K562 (cell line): ENCODE measurements at regions not wholly inside any gene's neighbourhood (a gene's known extent, or its start where the extent isn't known, plus 50 kb on each side); places are given as distances from the start of the nearest gene placed in this dataset.

Experiments used
- ATF4 ChIP-seq: fragments of 450-650 bp; formaldehyde crosslinking; IDR thresholded peaks from 2 replicates; pipeline ENCODE4 v1.4.0; 2022; ENCODE audit warnings: mild to moderate bottlenecking, moderate library complexity
- BRD4 ChIP-seq: fragments of 200-600 bp; sonication (generic); IDR thresholded peaks from 2 replicates; pipeline ENCODE4 v1.6.1; 2017; ENCODE audit warnings: inconsistent platforms
- BRF1 ChIP-seq: IDR thresholded peaks from 3 replicates; pipeline ENCODE4 v1.6.1; 2011; ENCODE audit warnings: borderline replicate concordance, mild to moderate bottlenecking; ENCODE audit not compliant: insufficient read length; ENCODE audit errors: extremely low read depth
- DIDO1 ChIP-seq: fragments of 450-650 bp; IDR thresholded peaks from 2 replicates; pipeline ENCODE4 v1.6.1; 2016; ENCODE audit warnings: low read depth, missing biosample characterization, missing genetic modification characterization
- HMG20A ChIP-seq: fragments of 450-650 bp; formaldehyde crosslinking; conservative IDR thresholded peaks from 2 replicates; pipeline ENCODE4 v1.4.0; 2020; ENCODE audit warnings: mild to moderate bottlenecking, mixed read lengths
- NCOA6 ChIP-seq: fragments of 450-650 bp; IDR thresholded peaks from 2 replicates; pipeline ENCODE4 v1.6.1; 2017; ENCODE audit warnings: mild to moderate bottlenecking
- NR0B1 ChIP-seq: fragments of 450-650 bp; IDR thresholded peaks from one replicate; pipeline ENCODE4 v1.6.1; 2018; ENCODE audit warnings: mild to moderate bottlenecking, moderate library complexity; ENCODE audit not compliant: partially characterized antibody
- NR2C1 ChIP-seq, 2 experiments: fragments of 450-650 bp; IDR thresholded peaks; 2 replicates each; pipeline ENCODE4 v1.6.1; 2017; ENCODE audit warnings: mild to moderate bottlenecking in 2 of 2, antibody characterized with exemption in 1 of 2, inconsistent platforms in 1 of 2, missing compliant biosample characterization in 1 of 2, missing genetic modification characterization in 1 of 2
- NR3C1 ChIP-seq: sonication (generic); formaldehyde crosslinking; IDR thresholded peaks from 2 replicates; pipeline ENCODE4 v1.8.1; 2022; ENCODE audit warnings: missing genetic modification reagents
- RREB1 ChIP-seq: fragments of 250-450 bp; sonication (Bioruptor Pico); IDR thresholded peaks from 2 replicates; pipeline ENCODE4 v1.4.0; 2020
- SMARCA5 ChIP-seq: fragments of 450-650 bp; IDR thresholded peaks from 2 replicates; pipeline ENCODE4 v1.6.1; 2016
- STAG1 ChIP-seq: sonication (generic); formaldehyde crosslinking; IDR thresholded peaks from 2 replicates; pipeline ENCODE4 v1.5.0; 2020; ENCODE audit warnings: missing genetic modification reagents, borderline replicate concordance
- SUPT5H ChIP-seq: fragments of 450-650 bp; IDR thresholded peaks from 2 replicates; pipeline ENCODE4 v1.6.1; 2016
- TFAM ChIP-seq: fragments of 250-450 bp; sonication (Bioruptor Pico); conservative IDR thresholded peaks from 2 replicates; pipeline ENCODE4 v1.5.0; 2021; ENCODE audit warnings: mild to moderate bottlenecking, moderate library complexity
- TRIM28 ChIP-seq: fragments of 450-650 bp; IDR thresholded peaks from 2 replicates; pipeline ENCODE4 v1.6.1; 2017
- XRCC3 ChIP-seq: fragments of 450-650 bp; IDR thresholded peaks from 2 replicates; pipeline ENCODE4 v1.6.1; 2017; ENCODE audit warnings: mild to moderate bottlenecking, moderate library complexity
- YY1 ChIP-seq, 3 experiments: IDR thresholded peaks; 2 replicates each; pipeline ENCODE4 v1.6.1; 2011; ENCODE audit warnings: low read length in 2 of 3, mild to moderate bottlenecking in 2 of 3, moderate library complexity in 2 of 3, borderline replicate concordance in 1 of 3, control low read depth in 1 of 3, low read depth in 1 of 3; ENCODE audit not compliant: insufficient read depth in 3 of 3, insufficient replicate concordance in 2 of 3, control insufficient read depth in 1 of 3, insufficient read length in 1 of 3; ENCODE audit errors: extremely low read depth in 1 of 3
- ZNF282 ChIP-seq: sonication (generic); formaldehyde crosslinking; IDR thresholded peaks from 2 replicates; pipeline ENCODE4 v1.8.1; 2023; ENCODE audit warnings: missing genetic modification reagents
- ZNF316 ChIP-seq: fragments of 450-650 bp; IDR thresholded peaks from 2 replicates; pipeline ENCODE4 v1.6.1; 2016
- ZNF41 ChIP-seq: fragments of 250-450 bp; sonication (Bioruptor Pico); conservative IDR thresholded peaks from 2 replicates; pipeline ENCODE4 v1.4.0; 2020; ENCODE audit warnings: mild to moderate bottlenecking
- ZNF76 ChIP-seq: fragments of 250-450 bp; sonication (Bioruptor Pico); IDR thresholded peaks from 2 replicates; pipeline ENCODE4 v1.4.0; 2020; ENCODE audit warnings: mild to moderate bottlenecking, moderate library complexity, borderline replicate concordance
- ZNF780A ChIP-seq: fragments of 250-450 bp; sonication (Bioruptor Pico); IDR thresholded peaks from 2 replicates; pipeline ENCODE4 v1.5.0; 2021; ENCODE audit warnings: mild to moderate bottlenecking
- ZNF830 ChIP-seq: fragments of 250-450 bp; sonication (Bioruptor Pico); IDR thresholded peaks from 2 replicates; pipeline ENCODE4 v1.5.0; 2021; ENCODE audit warnings: mild to moderate bottlenecking

GRCh38 chr18:22557168-22557941 lies 139.6 kb upstream of the CTAGE1 start (continued):
- TF ChIP-seq RREB1 (CRISPR knock-in tag) (no peak), BRD4 (no peak), ZNF282 (CRISPR knock-in tag) (no peak), TRIM28 (no peak), YY1 (IDR thresholded peaks at IDR 0.05; ENCODE audit: borderline replicate concordance in 1 of 3, control insufficient read depth in 1 of 3, extremely low read depth in 1 of 3, insufficient read depth in 3 of 3, insufficient read length in 1 of 3, insufficient replicate concordance in 2 of 3, low read depth in 1 of 3, low read length in 2 of 3) (peak in 1 of 3 experiments; percentile 49), HMG20A (CRISPR knock-in tag) (no peak), TFAM (no peak), SMARCA5 (no peak), ATF4 (CRISPR knock-in tag) (no peak), DIDO1 (tag) (no peak), STAG1 (CRISPR knock-in tag) (no peak), ZNF76 (CRISPR knock-in tag) (no peak), ZNF830 (CRISPR knock-in tag) (no peak), ZNF41 (CRISPR knock-in tag) (no peak), ZNF780A (CRISPR knock-in tag) (no peak), NR2C1 (IDR thresholded peaks at IDR 0.05) (no peak), NR2C1 (tag; IDR thresholded peaks at IDR 0.05) (no peak), XRCC3 (no peak), SUPT5H (no peak), NCOA6 (no peak), NR0B1 (no peak), NR3C1 (CRISPR knock-in tag) (no peak), ZNF316 (no peak), BRF1 (no peak)
